Astrocyte of the spinal cord (primary cell): ENCODE measurements at regions not wholly inside any gene's neighbourhood (a gene's known extent, or its start where the extent isn't known, plus 50 kb on each side); places are given as distances from the start of the nearest gene placed in this dataset.

Experiments
- DNase-seq: peaks from one replicate; pipeline ENCODE4 v3.0.0; 2011; ENCODE audit warnings: low read depth, low spot score
- H3K4me3 ChIP-seq: 2 replicates; pipeline ENCODE4 v1.5.1; 2011; ENCODE audit warnings: low read depth, mild to moderate bottlenecking, low read length, moderate library complexity
- CTCF ChIP-seq: IDR thresholded peaks from 2 replicates; pipeline ENCODE4 v1.5.1; 2012; ENCODE audit warnings: low read depth, mild to moderate bottlenecking, low read length, inconsistent platforms
- in situ Hi-C: cut with HindIII; loops from 2 replicates; pipeline ENCODE4 v1.10.0; 2017; ENCODE audit warnings: low sequenced_read_pairs

DNA sequence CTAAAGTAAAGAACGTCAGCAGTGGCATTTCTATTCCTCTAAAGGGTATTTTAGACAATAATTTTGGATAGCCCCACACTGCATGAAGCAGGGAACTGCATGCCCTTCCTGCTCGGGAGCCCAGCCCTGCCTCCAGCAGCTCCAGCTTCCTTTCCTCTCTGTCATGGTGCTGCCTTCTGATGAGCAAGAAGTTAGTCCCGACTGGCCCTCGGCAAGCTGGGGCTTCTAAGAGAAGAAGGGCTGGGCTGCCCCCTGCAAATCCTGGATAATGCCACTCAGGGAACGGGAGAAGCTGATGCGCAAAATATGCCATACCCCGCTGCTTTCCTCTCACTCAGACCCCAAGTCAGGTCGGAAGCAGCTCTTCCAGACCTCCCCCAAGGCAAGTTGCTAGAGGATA lies 296.4 kb downstream of the ETS1 start:
- no peak for TF ChIP-seq CTCF
- in situ Hi-C loops, result no loop called here
- no peak overlapping the region for H3K4me3 ChIP-seq
- no peak for DNase-seq

DNA sequence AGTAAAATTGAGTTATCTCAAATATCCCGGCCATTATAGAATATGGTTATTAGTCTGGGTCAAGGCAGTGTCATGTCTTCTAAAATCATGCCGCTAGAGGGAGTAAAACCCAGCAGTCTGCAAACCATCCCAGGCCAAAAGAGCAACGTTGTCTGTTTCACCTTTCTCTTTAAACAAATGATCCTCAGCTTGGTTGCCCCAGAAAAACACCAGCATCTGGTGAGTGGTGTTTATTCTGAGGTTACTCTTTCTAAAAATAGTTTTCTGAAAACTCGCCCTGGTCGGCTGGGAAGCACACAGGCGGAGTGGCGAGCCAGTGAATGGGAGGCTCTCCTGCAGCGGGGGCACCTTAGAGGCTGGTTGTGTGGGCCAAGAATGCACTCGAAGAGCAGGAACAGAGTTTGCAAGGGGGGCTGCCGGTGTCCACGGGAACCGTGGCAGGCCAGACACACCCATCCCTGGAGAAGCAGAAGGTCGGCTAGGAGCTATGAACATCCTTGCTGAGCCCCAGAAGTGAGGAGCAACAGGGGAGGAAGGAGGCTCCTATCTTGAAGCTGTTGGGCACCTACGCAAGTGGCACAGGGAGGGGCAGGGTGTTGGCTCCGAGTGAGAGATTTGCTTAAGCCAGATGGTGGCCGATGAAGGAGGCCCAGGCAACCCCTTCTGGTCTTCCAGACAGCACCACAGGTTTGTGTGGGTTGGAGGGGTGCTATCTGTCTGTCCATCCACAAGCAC lies 297.1 kb downstream of the ETS1 start:
- in situ Hi-C loops, result no loop called here
- TF ChIP-seq CTCF, result peak; percentile 73
- DNase-seq, result peak; percentile 84
- no peak overlapping the region for H3K4me3 ChIP-seq

DNA sequence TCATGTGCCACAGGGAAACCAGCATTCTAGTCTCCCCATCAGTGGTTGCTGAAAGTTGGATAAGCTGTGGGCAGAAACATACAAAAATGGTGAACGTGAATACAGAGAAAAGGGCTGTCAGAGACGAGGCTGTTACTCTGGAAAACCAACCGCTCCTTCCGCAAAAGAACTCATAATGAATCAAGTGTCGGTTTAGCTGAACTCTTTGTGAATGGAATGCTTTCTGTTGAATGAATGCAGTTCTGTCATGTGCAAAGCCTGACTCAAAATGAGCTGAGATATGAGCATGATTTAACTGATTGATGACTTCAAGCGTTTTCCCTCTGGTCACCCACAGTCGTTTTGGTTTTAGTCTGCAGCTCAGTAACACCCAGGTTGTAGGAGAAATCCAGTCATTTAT lies 298.3 kb downstream of the ETS1 start:
- no peak overlapping the region for H3K4me3 ChIP-seq
- in situ Hi-C loops, result no loop called here
- no peak for TF ChIP-seq CTCF
- no peak for DNase-seq

- TF ChIP-seq CTCF, result no peak
- in situ Hi-C loops, result no loop called here
- no peak for DNase-seq
- no peak overlapping the region for H3K4me3 ChIP-seq
Measured at GRCh38 chr11:128288368-128288767, 299.0 kb downstream of the ETS1 start.

- in situ Hi-C loops, result no loop called here
- TF ChIP-seq CTCF, result no peak
- no peak overlapping the region for H3K4me3 ChIP-seq
- DNase-seq, result no peak
Measured at GRCh38 chr11:128285321-128285720, 302.0 kb downstream of the ETS1 start.

DNA sequence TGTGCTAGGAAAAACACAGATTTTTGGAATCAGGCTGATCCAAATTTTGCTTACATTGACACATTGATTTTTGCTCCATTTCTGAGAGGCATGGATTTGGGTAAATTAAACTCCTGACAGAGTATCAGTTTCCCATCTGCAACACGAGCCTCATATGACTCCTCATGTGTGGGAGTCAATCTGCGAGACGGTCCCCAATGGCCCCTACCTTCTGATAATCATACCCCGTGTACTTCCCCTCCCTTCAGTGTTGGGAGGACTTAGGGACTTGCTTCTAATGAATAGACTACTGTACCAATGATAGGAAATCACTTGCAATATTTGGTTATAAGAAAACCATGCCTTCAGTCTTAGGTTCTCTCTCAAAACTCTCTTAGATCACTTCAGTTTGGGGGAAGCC lies 302.7 kb downstream of the ETS1 start:
- DNase-seq, result no peak
- no peak for TF ChIP-seq CTCF
- no peak overlapping the region for H3K4me3 ChIP-seq
- in situ Hi-C loops, result no loop called here

GRCh38 chr11:128283451-128283850 lies 303.9 kb downstream of the ETS1 start:
- in situ Hi-C loops, result no loop called here

More at GRCh38 chr11:128283451-128283850, 303.9 kb downstream of the ETS1 start:
- TF ChIP-seq CTCF, result no peak
- no peak overlapping the region for H3K4me3 ChIP-seq
- no peak for DNase-seq
